Activated effector memory CD4-positive, alpha-beta T cell treated with anti-CD3 and anti-CD28 coated beads, Interleukin-2, amount 50 U/mL, for 16 hours (primary cell): ENCODE measurements at regions not wholly inside any gene's neighbourhood (a gene's known extent, or its start where the extent isn't known, plus 50 kb on each side); places are given as distances from the start of the nearest gene placed in this dataset.

ENCODE experiments used
- DNase-seq: peaks from one replicate; pipeline ENCODE4 v3.0.0-alpha.2; 2020

DNA sequence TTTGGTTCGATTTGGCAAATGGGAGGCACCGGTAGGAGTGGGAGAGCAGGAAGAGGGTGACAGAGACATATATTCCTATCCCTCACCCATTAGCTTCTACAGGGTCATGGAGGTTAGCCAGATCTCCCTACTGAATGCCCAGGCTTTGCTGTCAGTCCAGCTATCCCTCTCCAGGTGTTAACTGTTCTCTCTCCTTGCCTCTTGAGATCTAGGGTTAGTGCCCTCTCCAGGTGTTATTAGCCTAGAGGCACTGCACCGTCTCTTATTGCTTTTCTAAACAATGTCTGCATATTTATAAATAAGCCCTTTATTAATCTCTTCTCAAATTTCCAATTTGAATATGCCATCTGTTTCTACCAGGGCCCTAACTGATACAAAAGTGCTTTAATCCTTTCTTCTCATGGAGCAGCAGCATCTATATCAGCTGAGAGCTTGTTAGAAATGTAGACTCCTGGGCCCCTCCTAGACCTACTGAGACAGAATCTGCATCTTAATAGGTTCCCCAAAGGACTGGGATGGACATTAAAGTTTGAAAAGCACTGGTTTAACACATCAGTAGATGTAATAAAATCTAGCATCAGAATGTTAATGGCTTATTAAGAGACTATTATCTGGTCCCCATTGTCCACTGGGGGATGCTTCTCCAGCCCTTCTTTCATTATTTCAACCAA lies 322.5 kb upstream of the SLC24A2 start:
- no peak for DNase-seq

DNA sequence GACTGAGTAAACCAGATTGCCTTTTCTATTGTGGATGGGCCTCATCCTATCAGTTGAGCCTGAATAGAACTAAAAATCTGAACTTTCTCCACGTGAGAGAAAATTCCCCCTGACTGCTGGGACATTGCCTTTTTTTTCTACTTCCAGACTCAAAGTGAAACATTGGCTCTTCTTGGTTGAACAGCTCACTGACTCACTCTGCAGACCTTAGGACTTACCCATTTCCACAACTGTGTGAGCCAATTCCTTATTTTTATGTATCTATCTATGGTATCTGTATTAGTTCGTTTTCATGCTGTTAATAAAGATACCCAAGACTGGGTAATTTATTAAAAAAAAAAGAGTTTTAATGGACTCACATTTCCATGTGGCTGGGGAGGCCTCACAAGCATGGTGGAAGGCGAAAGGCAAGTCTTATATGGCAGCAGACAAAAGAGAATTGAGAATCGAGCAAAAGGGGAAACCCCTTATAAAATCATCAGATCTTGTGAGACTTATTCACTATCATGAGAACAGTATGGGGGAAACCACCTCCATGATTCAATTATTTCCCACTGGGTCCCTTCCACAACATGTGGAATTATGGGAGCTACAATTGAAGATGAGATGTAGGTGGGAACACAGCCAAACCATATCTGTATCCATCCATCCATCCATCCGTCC lies 306.7 kb upstream of the SLC24A2 start:
- no peak for DNase-seq

DNA sequence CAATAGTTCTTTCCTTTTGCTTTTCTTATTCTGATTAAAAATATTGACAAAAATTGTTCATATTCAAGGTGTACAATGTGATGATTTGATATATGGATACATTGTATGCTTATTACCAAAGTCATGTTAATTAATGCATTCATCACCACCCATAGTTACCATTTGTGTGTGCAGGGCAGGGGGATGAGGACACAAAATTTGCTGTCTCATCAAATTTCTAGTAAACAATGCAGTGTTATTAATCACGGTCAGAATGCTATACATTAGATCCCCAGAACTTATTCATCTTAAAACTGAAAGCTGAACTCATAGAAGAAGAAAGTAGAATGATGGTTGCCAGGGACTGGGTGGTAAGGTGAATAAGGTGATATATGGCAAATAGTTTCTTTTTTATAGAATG lies 303.7 kb upstream of the SLC24A2 start:
- DNase-seq, result no peak

DNA sequence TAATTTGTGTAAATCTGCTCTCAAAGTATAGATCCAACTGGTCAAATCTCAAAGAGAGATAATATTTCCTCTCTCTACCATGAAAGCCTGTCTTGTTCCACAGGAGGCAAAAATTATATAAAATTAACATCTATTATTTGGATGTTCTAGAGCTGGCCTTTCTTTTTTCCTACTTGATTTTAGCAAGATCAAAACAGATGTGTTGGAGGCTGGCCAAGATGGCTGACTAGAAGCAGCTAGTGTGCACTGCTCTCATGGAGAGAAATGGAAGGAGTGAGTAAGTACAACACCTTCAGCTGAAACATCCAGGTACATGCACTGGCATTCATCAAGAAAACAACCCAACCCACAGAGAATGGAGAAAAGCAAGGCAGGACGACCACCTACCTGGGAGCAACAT lies 298.6 kb upstream of the SLC24A2 start:
- DNase-seq, result no peak

DNA sequence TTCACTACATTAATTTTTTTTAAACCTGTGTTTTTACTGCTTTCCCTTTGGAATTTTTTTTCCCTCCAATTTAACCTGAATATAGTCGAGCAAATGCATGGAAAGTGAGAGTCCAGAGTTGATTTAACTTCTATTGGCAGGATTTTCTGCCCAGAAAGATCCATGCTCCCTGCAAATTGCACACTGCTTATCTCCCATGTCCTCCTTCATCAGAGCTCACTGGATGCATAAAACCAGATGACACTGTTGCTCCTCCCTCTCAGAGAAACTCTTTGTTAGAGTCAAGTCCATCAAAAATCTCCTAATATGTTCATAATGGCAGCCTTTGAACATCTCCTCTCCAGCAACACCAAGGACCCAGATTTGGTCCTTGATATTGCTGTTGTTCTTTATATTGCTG lies 297.0 kb upstream of the SLC24A2 start:
- DNase-seq, result no peak

DNA sequence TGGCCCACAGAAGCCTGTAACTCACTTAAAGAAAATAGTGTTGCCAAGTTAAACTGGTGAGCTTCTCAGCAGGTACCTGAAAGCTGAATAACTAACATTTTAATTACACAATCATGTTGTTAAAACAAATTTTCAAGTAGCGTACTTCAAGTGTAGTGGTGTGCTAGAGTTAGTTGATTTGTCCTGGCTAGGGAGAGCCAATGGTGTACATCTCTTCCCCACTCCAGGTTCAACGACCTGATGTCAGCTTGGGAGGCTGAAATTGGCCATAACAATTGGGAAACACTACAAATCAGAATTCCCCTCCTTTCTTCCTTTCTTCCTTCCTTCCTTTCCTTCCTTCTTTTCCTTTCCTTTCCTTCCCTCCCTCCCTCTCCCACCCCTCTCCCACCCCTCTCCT lies 295.3 kb upstream of the SLC24A2 start:
- DNase-seq, result no peak

DNA sequence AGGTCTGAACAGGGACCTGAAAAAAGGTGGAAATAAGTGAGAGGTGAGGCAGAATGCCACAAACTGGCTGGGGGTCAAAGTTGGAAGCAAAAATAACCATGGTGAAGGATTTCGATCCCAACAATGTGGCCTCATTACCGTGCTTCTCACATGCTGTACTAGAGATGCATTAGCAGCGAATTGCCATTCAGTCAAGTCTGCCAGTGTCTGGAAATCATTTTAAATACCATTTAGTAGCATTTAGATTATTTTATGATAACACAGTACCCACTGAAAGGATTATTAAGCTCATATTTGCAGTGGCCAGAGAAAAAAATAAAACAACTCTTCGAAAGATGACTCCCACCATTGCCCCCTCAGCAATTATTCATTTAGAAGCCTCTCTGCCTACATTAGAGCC lies 294.6 kb upstream of the SLC24A2 start:
- DNase-seq, result no peak

DNA sequence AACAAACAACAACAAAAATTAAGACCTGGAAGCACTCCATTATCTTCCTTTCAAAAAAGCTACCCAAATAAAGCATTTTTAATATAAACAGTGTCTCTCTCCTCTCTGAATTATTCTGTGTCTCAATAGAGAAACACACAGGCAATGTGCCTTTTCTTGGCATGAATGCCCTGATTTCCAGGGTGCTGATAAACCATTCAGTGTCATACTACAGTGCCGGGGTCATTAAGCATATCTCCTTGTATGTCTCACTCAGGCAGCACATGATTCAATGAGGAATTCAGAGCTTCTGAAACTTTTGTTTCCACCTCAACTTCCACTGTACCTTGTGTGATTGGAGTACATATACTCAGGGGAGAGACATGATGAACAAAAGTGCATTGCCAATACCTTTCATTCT lies 294.0 kb upstream of the SLC24A2 start:
- DNase-seq, result no peak

DNA sequence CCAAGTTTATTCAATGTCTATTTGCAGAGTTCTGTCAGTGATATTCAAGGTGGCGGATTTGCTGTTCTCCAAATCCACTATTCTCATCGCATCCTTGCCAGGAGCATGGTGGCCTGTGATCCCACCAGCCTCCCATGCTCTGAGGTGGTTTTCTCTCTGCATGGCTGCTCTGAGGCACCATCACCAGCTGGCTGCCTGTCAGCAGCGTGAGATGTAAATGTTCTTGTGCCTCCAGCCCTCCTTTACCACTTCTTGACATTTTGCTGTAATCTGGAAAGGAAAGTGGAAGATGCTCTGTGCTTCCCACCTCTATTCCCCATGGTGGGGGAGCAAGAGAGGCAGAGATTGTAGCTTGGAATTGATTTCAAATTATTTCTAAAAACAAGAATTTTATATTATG lies 293.6 kb upstream of the SLC24A2 start:
- DNase-seq, result no peak

DNA sequence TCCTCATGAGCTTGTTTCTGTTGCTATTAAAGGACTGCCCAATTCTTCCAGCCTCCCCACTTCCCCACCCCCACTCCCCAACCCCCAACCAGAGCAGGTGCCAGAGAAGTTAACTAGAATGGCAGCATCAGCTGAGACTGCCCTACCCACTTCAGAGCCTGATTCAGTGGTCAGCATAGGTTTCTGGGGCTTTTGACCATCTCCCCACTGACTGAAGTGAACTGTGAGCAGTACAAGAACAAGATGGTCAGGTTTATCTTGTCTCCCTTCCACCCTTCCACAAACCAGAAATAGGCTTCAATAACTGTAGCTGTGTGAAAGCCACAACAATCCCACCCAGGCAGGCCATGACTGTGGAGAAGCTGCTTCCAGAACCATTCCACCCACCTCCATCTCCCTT lies 289.4 kb upstream of the SLC24A2 start:
- DNase-seq, result no peak

DNA sequence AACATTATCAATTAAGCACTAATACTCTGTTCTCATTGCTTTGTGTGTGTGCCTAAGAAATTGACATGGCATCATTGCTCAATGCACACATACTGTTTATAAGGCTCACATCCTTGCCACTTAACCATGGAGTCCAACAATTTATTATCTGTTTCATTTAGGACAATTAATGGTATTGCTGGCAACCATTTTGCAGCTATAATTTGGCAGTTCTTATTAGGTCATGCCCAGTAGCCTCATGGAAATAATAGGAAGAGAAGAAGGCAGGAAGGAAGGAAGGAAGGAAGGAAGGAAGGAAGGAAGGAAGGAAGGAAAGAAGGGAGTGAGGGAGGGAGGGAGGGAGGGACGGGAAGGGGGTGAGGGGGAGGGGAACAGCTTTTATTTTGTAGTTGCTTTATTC lies 285.5 kb upstream of the SLC24A2 start:
- no peak for DNase-seq

DNA sequence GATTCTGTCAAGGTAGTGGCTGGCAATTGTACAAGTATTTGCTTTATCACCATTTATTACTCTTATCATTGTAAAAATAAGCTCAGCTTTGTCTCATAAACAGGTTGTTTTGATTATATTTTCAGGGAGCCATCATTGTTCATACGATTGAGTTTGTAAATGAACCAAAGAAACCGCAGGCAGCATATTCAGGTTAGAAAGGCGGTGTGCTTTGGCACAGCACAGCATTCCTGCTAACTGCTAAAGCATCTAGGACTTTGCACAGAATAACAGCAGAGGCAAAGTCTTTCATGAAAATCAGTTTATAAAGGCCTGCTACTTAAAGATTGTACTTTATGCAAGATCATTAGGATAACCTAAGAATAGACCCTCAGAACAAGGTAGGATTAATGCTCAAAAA lies 281.5 kb upstream of the SLC24A2 start:
- no peak for DNase-seq

DNA sequence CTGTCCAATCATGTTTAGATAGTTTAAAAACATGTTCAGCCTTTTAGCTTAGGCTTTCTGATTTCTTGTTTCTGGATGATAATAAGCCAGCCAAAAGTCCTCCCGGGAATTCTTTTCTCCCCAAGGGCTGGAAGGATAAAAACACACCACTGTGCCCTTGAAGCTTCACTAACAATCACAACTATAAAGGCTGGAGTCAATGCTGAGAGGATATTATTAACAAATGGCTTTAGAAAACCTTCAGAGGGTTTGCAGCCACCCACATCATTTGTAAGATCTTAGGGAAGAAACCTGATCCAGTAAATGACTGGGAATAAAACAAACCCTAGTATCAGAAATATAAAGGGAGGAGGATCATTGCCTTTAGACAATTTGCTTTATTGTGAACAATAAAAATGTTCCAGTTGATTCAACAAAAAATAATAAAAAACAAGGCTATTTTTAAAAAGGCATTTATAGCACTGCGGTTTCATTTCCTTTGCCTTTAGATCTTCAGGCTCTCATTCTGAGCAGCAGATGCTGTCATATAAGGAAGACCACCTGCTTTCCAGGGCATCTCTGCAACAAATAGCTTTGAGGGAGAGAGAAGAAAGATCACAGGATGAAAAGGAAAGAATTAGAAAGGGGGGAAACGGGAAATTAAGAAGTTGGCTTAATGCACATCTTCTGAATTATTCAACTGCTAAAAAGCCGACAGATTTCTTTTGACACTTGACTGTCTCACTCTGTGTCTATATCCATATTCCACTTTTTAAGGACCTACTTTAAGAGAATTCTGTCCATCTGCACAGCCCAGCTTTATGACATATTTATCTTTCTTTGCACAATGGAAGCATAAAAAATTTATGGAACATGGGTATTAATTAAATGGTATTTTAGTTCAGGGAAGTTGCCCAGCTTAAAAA lies 277.2 kb upstream of the SLC24A2 start:
- no peak for DNase-seq

DNA sequence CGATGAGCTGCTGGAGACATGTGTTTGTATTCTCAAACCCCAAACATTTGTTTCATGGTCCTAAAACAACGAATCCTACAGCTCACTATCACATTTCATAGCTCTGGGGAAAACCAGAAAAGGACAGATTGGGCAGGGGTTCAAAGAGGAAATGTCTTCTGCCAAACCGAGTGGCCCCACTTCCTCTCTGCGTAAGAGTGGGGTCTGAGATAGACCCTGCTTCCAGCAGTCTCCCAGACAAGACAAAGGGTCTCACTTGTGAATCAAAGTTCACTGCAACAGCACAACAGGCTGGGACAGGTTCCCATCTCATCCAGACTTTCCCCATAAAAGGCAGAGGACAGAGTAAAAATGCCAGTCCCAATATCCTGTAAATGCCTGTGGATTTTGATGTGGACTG lies 276.2 kb upstream of the SLC24A2 start:
- DNase-seq, result no peak

DNA sequence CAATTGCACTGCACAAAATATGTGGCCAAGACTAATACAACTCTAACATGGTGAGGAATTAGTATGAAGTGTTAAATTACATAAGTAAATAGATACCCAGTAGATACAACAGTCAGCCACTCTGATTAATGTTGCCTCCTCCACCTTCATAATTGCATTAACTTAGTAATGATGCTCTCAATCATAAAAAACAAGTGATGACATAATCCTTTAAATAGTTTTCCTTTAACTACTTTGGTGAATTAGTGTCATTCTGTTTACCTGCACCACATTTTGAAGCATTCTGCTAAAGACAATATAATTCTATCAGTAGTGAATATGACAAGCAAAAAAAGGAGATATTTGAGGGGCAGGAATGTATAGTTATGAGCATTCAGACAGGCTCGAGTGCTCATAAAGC lies 265.9 kb upstream of the SLC24A2 start:
- DNase-seq, result no peak

DNA sequence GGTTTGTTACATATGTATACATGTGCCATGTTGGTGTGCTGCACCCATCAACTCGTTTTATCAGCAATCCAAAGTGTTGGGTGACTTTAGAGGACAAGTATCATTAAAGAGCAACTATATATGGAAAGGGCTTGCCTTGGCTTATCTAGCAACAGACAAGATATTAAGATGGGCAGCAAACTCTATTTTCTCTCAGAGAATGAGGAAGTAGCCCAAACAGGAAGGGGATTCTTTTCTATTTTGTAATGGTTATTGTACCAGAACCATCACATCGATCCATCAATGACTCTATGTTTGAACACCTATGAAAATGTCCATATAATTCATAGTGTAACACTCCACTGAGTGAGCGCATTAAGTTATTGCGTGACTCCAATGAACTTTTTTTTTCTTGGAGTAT lies 260.1 kb upstream of the SLC24A2 start:
- DNase-seq, result no peak

DNA sequence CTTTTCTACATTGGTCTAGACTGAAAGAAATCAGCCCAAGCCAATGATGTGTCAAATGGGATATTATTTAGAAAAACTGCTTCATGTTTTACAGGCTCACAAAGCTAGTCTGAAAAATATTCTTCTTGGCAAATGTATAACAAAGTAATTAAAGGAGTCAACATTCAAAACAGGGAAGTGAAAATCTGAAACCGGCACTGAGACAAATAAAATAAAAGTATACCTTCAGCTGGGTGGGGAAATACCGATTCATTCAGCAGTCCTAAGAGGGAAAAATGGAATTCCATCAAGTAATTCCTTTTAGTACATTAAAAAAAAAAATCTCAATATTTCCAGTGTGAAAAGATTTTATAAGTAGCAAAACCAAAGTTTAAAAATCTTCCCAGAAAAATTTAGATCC lies 259.6 kb upstream of the SLC24A2 start:
- DNase-seq, result no peak

DNA sequence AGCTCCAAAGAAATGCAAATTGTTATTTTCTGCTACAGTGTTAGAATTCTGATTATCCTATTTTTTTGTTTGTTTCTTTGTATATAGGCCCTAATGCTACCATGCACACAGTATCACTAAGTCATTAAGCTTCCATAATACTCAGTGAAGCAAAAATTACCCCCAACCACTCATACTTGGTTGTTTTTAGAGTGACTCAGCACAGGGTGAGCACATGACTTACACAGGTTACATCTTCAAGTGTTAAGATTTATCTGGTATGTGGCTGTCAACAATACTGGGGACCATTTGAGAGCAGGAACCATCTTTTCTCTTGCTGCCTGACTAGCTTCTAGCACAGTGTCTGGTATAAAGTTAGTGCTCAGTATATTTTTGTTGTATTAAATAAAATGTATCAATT lies 255.8 kb upstream of the SLC24A2 start:
- DNase-seq, result no peak

DNA sequence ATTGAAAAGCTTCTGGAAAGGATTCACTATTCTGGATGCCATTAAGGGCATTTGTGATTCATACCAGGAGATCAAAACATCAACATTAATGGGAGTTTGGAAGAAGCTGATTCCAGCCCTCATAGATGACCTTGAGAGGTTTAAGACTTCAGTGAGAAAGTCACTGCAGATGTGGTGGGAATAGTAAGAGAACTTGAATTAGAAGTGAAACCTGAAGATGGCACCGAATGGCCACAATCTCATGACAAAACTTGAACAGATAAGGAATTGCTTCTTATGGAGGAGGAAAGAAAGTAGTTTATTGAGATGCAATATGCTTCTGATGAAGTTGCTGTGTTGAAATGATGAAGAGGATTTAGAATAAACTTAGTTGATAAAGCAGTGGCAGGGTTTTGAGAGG lies 254.6 kb upstream of the SLC24A2 start:
- no peak for DNase-seq

DNA sequence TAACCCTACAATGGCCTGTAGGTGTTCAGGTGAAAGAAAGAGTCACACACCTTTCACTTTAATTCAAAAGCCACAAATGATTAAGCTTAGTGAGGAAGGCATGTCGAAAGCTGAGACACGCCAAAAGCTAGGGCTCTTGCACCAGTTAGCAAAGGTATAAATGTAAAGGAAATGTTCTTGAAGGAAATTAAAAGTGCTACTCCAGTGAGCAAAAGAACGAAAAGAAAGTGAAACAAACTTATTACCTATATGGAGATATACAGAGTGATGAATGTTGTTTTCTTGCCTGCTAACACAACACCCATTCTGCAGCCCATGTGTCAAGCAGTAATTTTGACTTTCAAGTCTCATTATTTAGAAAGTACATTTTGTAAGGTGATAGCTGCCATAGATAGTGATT lies 254.2 kb upstream of the SLC24A2 start:
- no peak for DNase-seq

DNA sequence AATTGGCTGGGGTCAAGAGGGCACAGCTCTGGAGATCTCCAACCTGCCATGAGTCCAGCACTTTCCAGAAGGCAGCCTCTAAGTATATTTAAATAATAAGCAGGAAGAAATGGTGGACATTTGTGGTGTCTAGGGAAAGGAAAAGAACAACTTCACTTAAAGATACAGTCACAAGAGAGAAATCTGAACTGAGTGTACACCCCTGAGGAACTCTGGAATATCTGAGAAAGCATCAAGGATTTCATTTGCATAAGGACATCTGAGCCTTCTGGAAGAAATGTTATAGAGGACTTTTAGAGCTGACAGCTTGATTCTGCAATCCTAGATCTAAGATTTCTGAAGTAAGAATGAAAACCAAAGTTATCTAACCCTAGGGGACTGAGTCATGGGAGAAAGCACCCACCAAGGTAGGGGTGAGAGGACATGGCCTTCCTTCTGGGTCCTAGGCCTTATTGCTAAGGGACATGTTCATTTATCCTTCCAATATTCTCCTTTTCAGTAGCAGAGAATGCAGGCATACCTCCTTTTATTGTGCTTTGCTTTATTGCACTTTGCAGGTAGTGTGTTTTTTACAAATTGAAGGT lies 253.4 kb upstream of the SLC24A2 start:
- DNase-seq, result no peak

DNA sequence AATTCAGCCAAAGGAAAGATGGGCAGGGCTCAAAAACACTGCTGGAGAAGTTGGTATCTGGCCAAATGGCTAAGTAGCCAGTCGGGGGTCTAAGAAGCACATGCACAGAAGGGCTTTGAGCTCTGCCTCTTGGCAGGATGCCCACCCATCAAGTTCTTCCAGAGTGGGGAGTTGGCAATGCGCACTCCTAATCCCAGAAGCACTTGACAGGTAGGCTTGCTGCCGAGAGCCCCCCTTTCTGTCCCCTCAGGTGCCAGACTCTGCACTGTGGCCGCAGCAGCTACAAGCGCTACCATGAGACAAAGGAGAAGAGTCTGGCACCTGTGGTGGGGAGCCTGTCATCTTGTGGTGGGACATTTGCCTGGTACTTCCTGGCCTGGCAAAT lies 252.9 kb upstream of the SLC24A2 start:
- no peak for DNase-seq

DNA sequence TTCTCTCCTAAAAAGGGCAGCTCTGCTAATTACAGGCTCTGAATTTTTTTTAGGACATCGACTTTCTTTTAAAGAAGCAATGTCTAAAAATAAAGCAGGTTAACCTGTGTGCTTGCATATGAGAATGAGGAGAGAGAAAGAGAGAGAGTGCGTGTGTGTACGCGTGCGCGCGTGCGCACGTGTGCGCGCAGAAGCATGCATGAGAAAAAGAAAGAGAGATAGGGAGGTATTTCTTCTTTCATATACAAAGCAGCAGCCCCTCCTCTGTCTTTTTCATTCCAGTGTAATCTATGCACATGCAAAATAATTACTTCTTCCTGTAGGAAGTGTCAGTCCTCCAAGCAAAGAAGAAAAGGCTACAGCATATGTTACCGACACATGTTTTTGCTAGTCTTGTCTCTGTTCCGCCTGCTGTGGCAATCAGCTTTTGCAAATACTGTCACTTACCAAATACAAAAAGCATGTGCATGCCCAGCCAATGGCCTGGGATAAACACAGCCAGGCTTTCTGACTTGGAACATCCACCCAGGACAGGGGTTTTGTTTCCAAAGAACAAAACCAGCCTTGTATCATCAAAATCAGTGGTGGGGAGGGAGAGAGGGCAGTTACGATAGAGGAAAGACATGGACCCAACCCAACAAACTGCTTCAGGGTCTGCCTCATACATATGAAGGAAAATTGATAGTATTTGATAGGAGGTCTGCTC lies 252.3 kb upstream of the SLC24A2 start:
- no peak for DNase-seq
